Stimulated activated CD4-positive, alpha-beta T cell treated with anti-CD3 and anti-CD28 coated beads, TNF-alpha, amount 100 ng/mL, for 24 hours (primary cell): ENCODE measurements at regions not wholly inside any gene's neighbourhood (a gene's known extent, or its start where the extent isn't known, plus 50 kb on each side); places are given as distances from the start of the nearest gene placed in this dataset.
"Not testable (repeated sequence)": the region's sequence is repeated elsewhere in the genome, so short reads cannot be mapped to it uniquely, and the experiment has no call there.

Experiments
- DNase-seq, 3 experiments: peaks; one replicate each; pipeline ENCODE4 v3.0.0-alpha.2; 2020; ENCODE audit warnings: low read depth in 3 of 3

DNA sequence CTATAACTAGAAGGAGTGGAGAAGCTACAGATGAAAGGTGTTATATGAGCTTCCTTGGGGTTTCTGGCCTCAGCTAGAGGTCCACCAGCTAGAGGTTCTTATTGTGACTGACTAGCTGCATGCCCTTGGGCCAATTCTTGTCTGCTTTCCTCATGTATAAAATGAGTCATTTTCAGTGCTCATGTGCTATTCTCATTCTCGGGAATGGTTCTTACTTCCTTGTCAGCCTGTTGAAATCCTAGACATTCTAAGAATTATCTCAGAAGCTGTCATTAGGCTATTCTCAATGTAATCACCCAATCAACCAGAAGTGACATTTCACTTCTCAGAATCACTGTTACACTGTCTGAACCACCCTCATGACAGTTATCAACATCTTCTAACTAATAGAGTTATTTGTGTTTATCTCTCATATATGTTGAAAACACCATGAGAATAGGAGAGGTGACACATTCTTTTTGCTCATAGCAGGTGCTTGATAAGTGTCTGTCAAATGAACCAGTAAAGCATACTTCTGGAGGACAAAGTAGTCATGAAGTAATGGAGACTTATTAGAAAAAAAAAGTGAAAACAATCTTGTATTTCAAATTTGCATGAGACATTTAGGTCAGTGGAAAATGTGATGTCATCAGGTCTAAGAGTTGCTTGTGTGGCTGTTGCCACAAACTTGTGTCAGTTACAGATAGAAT, 122.8 kb upstream of the IVNS1ABP start:
- no peak for DNase-seq

DNA sequence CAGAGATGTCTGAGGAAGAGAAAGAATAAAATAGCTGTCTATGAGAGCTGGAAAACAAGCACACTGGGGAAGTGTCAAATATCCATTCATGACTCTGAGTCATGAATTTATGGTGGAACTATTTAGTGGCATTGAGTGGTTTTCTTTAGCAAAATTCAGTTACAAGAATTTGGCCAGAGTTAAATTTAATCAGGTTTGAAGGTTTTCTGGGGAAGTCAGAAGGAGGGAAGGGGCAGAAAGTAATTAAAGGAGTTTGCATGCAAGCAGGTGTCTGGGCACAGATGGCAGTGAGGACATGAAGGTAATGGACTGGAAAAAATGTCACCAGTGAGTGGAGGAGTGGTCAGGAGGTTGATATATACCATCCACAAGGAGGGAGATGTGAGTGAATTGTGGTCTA, 121.9 kb upstream of the IVNS1ABP start:
- DNase-seq, result no peak

DNA sequence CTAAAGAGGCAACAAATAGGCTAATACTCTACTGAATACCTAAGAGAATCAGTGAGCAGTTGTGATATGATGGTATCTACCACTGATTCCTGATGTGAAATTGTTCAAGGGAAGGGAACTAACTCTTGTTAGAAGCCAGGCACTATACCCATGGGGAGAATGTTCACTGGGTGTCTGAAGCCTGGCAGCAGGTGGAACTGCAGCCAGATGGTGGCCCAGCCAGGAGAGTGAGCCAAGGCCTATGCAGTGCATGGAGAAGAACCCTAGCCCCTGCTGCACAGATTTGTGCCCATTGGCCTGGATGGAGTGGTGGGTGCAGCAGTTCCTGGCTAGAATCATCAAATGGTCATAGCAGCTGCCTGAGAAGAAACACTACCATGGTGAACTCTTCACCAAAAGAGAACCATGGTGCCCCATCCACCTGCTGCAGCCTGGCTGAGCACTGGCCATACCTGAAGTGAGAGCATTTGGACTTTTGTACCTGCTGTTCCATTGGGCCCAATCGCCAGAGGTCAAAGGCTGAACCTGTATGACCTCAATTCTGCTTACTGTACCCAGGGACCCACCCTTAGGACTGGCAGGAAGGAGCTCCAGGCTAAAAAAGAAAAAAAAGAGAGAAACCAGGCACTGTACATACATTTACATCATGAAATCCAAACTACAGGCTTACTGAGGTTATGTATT, 118.8 kb upstream of the IVNS1ABP start:
- no peak for DNase-seq

DNA sequence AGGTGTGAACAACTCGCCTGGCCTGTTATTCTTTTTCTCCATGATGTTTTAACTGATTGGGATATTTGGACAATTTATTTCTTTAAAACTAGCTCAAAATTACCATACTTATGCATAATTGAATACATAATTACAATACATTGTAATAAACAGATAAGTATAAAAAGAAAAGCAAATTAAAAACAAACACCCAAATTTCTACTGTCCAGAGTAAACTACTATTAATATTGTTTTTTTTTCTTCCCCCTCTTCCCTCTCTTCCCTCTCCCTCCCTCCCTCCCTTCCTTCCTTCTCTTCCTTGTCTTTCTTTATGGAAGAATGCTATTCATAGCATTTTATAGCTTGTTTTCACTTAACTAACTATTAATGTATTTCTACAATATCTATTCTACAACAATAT, 117.7 kb upstream of the IVNS1ABP start:
- no peak for DNase-seq

DNA sequence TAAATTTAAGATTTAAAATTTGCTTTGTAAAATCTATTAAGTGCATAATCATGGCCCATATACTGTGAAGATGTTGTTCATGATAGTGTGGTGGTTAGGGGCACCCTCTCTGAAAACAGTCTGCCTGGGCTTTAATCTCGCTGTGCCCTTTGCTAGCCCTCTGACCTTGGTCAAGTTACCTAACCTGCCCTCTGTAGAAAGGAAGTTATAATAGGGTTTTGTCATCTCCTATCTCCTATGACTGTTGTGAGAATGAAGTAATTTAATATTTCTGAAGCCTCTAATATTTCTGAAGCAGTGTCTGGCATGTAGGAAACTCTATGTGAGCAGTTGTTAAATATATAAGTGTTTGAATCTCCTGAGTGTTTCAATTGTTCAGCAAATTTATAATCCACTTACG, 116.6 kb upstream of the IVNS1ABP start:
- DNase-seq, result no peak

DNA sequence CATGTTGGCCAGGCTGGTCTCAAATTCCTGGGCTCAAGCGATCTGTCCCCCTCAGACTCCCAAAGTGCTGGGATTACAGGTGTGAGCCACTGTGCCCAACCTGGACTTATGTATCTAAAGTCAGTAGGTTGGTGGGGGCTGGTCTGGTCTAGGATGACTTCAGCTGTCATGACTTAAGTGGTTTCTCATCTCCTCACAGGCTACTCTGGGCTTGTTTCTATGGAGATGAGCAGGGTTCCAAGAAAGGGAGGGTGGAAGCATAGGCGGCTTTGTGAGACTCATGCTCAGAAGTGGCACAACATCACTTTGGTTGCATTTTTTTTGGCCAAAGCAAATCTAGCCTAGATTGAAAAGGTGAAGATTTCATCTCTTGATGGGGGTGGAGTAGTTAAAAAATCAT, 115.9 kb upstream of the IVNS1ABP start:
- no peak for DNase-seq

DNA sequence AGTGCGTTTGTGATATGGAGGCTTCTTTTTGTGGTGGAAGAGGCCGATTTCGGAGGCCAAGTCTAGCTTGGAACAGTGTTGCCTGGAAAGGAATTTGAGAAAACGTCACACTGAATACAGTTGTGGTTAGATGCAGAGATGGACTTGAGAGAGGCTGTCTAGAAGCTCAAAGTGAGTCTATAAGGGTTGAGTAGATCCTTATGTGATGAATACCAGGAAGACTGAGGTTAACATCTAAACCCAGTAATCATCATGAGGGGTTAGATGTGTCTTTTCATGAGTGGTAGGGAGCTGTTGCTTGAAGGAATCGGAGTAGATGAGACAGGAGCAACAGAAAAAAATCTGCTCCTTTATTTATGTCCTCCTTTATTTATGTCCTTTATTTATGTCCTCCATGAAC, 114.6 kb upstream of the IVNS1ABP start:
- no peak for DNase-seq

DNA sequence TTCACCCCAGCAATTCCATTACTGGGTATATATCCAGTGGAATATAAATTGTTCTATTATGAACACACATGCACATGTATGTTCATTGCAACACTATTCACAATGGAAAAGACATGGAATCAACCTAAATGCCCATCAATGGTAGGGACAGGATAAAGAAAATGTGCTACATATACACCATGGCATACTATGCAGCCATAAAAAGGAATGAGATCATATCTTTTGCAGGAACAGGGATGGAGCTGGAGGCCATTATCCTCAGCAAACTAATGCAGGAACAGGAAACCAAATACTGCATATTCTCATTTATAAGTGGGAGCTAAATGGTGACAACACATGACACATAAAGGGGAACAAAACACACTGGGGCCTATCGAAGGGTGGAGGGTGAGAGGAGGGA, 112.6 kb upstream of the IVNS1ABP start:
- not testable (repeated sequence) for DNase-seq

DNA sequence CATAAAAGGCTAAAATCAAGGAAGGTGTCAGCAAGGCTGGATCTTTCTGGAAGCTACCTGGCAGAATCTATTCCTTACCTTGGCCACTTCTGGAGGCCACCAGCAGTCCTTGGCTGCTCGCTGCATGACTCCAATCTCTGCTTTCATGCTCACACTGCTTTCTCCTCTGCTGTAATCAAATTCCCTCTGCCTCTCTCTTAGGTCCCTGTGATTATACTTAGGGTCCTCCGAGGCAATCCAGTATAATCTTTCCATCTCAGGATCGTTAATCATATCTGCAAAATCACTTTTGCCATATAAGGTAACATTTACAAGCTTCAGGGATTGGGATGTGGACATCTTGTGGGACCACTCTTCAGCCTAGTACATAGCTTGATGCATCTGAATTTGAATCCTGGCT, 110.7 kb upstream of the IVNS1ABP start:
- no peak for DNase-seq

DNA sequence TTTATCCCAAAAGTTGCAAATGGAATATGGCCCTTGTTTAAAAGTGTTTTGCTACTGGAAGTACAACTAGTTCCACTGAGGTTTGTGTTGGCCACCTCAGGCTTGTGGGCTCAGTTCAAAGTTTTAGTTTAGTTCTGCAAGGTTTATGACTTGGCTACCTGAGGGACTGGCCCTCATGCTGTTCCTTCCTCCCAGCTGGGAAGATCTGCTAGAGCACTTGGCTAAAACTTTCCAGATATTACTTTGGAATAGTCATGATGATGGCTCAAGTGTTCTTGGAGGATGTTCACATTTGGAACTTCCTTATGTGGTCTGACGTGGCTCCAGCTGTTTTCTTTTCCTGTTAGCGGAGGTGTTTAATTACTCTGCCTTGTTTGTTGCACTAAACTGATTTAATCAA, 110.2 kb upstream of the IVNS1ABP start:
- no peak for DNase-seq

DNA sequence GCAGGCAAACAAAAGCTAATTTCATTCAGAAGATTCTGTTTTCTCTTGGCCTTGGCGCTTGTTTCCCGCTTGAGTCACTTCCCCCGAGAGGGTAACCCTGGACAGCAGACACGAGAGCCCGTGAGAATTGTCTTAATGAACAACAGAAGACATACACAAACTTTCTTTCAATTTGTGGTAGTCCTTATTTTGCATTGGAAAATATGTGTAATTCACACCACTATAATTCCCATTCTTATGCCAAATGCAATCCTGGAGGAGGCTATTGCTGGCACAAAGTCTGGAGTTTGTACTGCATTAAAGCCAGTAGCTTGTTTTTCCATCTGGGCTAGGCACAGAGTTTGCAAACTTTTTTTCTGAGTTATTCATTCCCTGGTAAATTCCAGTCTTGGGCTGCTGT, 109.8 kb upstream of the IVNS1ABP start:
- DNase-seq, result no peak

DNA sequence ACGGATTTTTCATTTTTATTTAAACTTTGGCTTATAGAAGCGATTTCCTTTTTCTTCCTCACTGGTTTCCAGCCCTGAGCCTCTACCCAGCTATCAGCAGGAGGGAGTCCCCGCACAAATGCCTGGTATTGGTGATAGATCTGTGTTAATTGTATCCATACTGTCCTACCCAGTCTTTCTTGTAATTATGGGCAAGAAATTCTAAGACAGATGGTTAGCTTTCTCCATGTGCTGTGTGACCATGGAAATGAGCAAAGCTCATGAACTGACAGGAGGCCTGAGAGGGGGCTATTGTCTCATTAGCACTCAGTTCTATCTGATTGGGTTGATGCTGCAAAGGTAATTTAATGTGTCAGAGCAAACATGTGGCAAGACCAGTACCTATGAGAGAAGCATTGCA, 108.1 kb upstream of the IVNS1ABP start:
- DNase-seq, result no peak

DNA sequence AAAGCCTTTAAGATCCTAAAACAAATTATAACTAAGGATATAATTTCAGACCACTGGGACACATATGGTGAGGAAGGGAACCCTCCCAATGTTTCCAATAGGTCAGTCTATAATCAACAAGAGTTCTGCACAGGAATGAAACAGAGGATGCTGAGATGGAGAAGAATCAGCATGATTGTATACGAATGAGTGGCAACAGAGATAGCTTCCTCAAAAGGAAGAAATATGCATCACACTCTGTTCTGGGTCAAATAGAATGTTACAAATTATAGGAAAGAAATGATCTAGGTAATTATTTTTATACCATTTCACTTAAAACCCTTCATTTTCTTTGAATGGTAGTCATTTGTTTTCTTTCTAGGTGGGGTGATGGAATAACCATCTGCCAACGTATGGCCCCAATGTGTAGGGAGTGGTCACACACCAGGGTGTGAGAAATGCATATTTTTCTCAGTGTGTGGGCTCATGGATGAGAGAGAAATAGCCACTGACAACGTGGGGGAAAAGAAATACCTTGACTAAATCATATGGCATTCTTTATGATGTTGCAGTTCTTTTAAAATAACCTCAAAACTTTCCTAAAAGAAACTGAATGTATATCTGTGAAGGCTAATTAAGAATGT, 104.6 kb upstream of the IVNS1ABP start:
- DNase-seq, result no peak

DNA sequence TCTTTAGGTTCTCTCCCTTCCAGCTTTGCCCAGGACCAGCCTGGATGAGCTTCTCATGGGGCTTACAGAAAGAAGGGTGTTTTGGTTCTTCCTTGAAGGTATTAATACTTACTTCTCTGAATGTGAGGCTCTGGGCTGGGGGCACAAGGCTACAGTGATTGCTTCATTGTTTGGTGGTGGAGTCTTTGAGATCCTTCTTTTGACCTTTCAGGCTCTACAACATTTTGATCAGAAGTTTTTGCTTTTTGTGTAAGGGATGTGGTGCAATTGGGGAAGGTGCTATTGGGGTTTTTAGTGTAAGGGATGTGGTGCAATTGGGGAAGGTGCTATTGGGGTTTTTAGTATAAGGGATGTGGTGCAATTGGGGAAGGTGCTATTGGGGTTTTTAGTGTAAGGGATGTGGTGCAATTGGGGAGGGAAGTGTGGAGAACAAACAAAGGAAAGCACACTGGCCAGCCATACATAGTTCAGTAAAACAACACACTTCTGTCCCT, 103.6 kb upstream of the IVNS1ABP start:
- DNase-seq, result no peak

DNA sequence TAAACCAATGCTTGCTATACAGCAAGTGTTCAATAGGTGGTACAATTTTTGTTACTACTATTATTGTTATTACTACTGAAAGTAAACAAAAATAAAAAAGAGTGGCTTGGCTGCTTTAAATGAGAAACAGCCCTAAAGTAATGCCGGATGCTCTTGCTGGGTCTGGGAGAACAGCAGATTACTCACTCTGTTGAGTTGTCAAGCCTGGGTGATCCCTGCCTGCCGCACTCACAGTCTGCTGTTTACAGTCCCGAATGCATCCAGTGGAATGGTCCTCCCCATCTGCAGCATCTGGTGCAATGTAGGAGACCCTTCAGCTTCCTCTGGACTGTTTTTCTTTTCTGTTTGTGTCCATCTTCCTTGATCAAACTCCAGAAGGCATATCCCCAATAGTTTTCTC, 102.7 kb upstream of the IVNS1ABP start:
- DNase-seq, result no peak

DNA sequence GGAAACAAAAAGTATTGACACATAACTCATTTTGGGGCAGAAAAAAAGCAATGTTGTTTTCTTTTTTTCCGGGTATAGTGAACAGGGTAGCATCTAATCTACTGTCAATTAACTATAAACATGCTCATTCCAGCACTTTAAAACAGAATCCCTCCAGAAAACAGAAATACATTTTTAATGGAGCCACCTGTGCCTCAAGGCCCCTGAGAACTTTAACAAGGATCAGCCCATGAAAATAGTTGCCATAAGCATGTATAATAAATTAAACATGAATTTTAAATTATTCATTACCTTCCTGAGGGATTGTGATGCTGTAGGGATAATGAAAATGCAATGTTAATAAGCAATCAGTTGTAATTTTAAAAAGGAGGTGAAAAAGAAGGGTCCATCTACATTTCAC, 101.4 kb upstream of the IVNS1ABP start:
- no peak for DNase-seq

DNA sequence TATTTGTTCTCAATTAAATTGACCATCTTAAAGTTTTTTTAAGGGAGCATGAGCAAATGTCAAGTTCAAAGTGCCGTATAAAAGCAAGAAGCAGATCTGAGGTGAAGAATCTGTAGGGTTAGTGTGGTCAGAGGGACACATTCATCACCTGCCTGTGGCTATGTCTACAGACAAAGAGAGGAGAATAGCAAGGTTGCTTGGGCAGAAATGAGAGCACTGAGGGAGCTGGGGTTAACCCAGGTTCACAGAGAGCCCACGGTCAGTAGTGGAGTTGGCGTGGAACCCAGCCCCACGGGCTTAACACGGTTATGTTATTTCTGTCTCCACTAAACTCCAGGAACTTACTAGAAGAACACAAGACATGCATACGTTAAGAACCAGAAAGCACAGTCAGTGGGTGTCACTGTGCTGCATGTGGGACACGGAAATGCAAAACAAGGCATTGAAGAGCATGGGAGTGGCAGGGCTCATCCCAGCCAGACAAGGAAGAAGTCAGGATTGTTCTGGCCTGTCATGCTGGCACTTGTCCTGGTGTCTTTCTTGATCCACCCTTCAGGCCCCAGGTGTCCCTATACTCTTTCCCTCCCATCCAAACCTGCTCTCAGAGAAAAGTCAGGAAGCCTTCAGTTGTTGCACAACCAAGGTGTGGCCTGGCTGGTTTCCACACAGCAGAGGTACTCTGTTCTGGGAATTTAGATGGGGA, 95.5 kb upstream of the IVNS1ABP start:
- DNase-seq, result no peak

DNA sequence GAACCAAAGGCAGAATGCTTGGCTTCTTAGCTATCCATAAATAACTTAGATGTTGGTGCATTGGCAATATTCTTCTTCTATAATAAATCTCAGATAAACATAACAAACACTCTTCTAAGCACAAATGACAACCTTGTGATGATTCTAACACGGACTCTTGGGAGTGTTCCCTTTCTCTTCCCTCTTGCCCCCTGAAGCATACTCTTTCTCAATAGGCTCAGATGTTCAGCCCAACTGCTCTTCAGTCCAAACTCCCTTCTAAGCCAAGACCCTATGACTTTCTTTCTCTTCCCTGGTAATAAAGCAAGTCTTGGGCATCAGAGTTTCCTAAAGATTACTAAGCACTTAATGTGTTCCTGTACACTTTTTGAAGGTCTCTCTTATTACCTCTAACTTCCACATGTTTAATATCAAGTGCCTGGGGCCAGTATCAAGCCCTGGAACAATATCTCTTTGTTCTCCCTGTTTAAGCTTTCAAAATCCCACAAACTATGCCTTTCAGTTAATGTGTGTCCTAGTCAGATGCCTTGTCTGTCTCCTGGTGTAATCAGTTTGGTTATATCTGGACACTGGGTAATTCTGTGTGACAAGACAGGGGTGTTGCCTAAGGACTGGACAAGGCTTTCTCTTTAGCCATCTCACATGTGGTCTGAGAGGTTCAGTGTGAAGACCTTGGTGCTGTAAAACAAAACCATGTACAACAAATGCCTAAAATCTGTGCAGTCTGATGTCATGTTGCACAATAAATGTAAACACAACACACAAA, 92.9 kb upstream of the IVNS1ABP start:
- no peak for DNase-seq

DNA sequence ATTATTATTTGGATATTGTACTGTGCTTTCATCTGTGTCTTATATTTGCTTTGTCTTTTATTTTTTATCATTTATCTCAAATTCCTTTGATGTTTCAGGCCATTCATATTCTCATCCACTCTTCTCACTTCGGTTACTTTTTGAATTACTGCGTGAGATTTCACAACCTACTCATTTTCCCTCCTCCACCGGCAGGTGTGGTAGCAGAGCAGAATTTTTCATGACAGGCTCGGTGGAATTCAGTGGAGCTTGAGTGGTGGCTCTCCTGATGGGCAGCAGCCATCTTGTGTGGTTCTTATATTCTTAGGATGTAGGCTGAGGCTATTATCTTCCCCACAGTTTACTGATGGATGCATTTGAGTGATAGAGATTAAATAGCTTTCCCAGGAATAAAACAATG, 92.3 kb upstream of the IVNS1ABP start:
- no peak for DNase-seq

DNA sequence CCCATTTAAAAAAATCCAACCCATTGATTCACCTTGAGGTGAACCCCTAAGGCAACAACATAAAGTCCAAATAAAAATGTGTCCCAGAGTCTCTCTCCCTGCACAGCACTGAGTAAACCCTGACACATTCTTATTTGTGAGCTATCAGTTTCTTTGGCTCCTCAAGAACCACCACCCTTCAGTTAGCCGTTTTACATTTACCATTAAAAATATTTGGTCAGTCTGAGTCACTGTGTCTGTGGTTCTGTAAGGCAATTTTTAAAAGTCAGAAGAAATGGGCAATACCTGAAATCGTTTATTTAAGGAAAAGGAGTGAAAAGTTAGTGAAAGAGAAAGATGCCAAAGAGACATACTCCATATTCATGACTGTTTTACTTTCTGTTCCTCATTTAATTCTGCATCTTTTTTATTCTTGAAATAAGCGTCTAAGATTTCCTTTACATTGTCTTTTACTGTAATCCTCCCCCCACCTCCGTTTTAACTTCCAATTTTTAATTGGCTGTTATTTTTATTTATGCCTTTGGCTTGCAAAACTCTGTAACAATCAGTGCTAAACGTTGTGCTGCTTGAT, 91.7 kb upstream of the IVNS1ABP start:
- no peak for DNase-seq

DNA sequence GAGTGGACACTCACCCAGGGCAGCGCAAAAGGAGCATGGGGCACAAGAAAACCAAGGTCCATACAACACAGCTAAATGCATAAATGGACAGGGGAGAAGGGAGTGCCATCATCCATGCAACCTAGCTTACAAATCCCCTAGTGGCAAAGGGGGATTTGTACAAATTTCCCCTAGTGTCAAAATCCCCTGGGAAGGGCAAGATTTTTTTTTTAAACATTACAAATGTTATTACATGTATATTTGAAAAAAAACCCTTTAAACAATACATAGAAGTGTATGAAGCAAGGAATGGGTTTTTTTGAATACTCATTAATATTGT, 89.6 kb upstream of the IVNS1ABP start:
- DNase-seq, result no peak
